ENCODE measurements at regions not wholly inside any gene's neighbourhood (a gene's known extent, or its start where the extent isn't known, plus 50 kb on each side); places are given as distances from the start of the nearest gene placed in this dataset.

DNA sequence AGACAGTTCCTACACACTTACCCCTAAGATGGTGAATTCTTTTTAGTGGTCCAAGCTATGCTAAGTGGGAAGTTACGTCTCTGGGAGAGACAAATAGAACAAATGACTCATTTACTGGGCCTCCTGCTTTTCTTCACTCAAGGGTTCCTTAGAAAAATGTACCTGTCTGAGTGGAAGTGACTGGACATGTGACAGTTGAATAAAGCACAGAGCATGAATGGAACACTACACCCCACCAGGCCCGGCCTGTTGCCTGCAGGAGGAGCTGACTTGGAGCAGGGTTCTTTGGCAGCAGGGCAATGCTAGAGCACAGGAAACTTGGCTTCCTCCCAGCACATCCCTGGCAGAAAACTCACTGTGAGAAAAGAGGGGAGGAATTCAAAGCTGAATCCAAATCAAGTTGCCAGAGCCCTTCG is 451.0 kb upstream of the SETBP1 start:
- Mint-ChIP-seq H3K27me3 (ENCODE audit: insufficient read depth, unreplicated experiment) (no peaks in the 10 kb centered on the region), H3K4me1 (ENCODE audit: insufficient read depth, unreplicated experiment) (no peaks in the 10 kb centered on the region), H3K27ac (ENCODE audit: low read depth, unreplicated experiment) (no peak overlapping the region), H3K4me3 (ENCODE audit: unreplicated experiment) (no peak overlapping the region), H3K9me3 (ENCODE audit: unreplicated experiment) (no peaks in the 10 kb centered on the region), H3K36me3 (ENCODE audit: insufficient read depth, unreplicated experiment) (no peaks in the 10 kb centered on the region)
- CTCF ChIA-PET: no interaction called here
- DNase-seq (ENCODE audit: unreplicated experiment): peak; percentile 61
- TF ChIP-seq, protein P1, sequence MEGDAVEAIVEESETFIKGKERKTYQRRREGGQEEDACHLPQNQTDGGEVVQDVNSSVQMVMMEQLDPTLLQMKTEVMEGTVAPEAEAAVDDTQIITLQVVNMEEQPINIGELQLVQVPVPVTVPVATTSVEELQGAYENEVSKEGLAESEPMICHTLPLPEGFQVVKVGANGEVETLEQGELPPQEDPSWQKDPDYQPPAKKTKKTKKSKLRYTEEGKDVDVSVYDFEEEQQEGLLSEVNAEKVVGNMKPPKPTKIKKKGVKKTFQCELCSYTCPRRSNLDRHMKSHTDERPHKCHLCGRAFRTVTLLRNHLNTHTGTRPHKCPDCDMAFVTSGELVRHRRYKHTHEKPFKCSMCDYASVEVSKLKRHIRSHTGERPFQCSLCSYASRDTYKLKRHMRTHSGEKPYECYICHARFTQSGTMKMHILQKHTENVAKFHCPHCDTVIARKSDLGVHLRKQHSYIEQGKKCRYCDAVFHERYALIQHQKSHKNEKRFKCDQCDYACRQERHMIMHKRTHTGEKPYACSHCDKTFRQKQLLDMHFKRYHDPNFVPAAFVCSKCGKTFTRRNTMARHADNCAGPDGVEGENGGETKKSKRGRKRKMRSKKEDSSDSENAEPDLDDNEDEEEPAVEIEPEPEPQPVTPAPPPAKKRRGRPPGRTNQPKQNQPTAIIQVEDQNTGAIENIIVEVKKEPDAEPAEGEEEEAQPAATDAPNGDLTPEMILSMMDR (IDR thresholded peaks at IDR 0.05; ENCODE audit: unreplicated experiment): no peak
- intact Hi-C loops (cut with micrococcal nuclease): no loop called here
- POLR2A ChIA-PET: no interaction called here
- BruUV-seq (replicated peaks): no TSS peak

DNA sequence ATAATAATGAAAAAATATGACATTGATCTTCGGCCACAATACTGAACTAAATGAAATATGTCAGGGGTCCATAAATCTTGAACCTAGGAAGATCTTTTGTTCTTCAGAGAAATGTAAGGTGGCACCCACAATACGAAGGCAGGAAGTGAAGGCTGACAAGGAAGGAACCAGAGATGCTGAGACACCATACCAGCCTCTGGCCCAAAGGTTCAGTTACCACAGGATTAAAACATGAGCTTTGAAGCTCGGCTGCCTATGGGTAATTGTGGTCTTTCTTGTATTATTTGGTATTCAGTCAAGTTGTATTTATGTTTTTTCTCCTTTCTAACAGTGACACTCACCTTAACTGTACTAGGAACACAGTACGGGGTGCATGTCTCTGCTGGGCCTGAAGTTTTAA is 448.8 kb upstream of the SETBP1 start:
- BruUV-seq (replicated peaks): no TSS peak
- DNase-seq (ENCODE audit: unreplicated experiment): no peak
- H3K4me3 Mint-ChIP-seq (ENCODE audit: unreplicated experiment): no peak overlapping the region
- CTCF ChIA-PET: no interaction called here
- H3K27me3 Mint-ChIP-seq (ENCODE audit: insufficient read depth, unreplicated experiment): no peaks in the 10 kb centered on the region
- TF ChIP-seq, protein P1 (IDR thresholded peaks at IDR 0.05; ENCODE audit: unreplicated experiment): no peak
- intact Hi-C loops (cut with micrococcal nuclease): no loop called here
- POLR2A ChIA-PET: interaction anchor here (0.6 to 1.2 kb wide), 2 partner anchors 9 to 1206 kb away, joined by 3 read pairs; no protein-coding TSS in a partner anchor
- H3K4me1 Mint-ChIP-seq (ENCODE audit: insufficient read depth, unreplicated experiment): no peaks in the 10 kb centered on the region
- H3K9me3 Mint-ChIP-seq (ENCODE audit: unreplicated experiment): no peaks in the 10 kb centered on the region
- H3K36me3 Mint-ChIP-seq (ENCODE audit: insufficient read depth, unreplicated experiment): no peaks in the 10 kb centered on the region
- no peak overlapping the region for H3K27ac Mint-ChIP-seq (ENCODE audit: low read depth, unreplicated experiment)

DNA sequence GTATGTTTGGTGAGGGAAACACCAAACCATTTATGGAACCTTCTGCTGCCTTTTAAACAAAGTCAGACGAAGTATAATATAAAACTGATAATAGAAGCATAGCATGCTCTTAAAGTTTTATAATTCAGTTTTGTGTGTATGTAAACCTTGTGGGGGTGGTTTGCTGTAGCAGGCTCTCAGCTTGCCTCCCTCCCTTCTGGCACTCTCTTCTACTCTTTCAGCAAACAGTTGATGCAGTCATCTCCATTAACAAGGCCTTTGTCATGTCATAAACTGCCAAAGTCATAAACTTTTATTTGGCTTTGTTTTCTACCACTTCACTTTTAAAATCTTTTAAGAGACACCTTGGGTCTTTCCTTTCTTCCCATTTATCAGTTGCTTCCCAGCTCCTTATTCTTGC is 448.2 kb upstream of the SETBP1 start:
- intact Hi-C loops (cut with micrococcal nuclease): no loop called here
- H3K4me1 Mint-ChIP-seq (ENCODE audit: insufficient read depth, unreplicated experiment): no peaks in the 10 kb centered on the region
- no peaks in the 10 kb centered on the region for H3K36me3 Mint-ChIP-seq (ENCODE audit: insufficient read depth, unreplicated experiment)
- H3K4me3 Mint-ChIP-seq (ENCODE audit: unreplicated experiment): no peak overlapping the region
- H3K9me3 Mint-ChIP-seq (ENCODE audit: unreplicated experiment): no peaks in the 10 kb centered on the region
- TF ChIP-seq, protein P1 (IDR thresholded peaks at IDR 0.05; ENCODE audit: unreplicated experiment): no peak
- CTCF ChIA-PET: interaction anchor here (0.9 kb wide), 1 partner anchor 78 kb away, joined by 3 read pairs; no protein-coding TSS in a partner anchor
- no peak overlapping the region for H3K27ac Mint-ChIP-seq (ENCODE audit: low read depth, unreplicated experiment)
- POLR2A ChIA-PET: no interaction called here
- no peaks in the 10 kb centered on the region for H3K27me3 Mint-ChIP-seq (ENCODE audit: insufficient read depth, unreplicated experiment)
- no TSS peak for BruUV-seq (replicated peaks)
- DNase-seq (ENCODE audit: unreplicated experiment): no peak

DNA sequence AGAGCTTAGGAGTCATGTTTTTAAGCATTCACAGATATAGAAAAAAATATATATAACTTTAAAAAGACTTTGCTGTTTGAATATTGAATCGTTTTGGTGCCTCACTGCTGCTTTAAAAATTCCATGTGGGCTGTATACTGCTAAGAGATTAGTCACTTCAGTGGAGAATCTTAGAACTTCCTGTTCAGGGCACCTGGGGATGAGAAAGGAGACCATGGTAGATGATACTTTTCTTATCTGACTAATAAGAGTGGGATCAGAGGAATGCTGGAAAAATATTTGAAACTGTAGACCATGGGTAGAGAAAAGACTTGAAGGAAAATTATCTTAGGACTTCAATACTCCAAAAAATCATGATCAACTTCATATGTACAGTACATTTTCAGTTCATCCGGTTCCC is 442.2 kb upstream of the SETBP1 start:
- DNase-seq (ENCODE audit: unreplicated experiment): no peak
- BruUV-seq (replicated peaks): no TSS peak

More for the DNA sequence above, 442.2 kb upstream of the SETBP1 start:
- Mint-ChIP-seq H3K9me3 (ENCODE audit: unreplicated experiment) (no peaks in the 10 kb centered on the region), H3K27me3 (ENCODE audit: insufficient read depth, unreplicated experiment) (peaks cover 16% of the 10 kb centered on the region), H3K4me3 (ENCODE audit: unreplicated experiment) (no peak overlapping the region), H3K36me3 (ENCODE audit: insufficient read depth, unreplicated experiment) (no peaks in the 10 kb centered on the region), H3K27ac (ENCODE audit: low read depth, unreplicated experiment) (no peak overlapping the region), H3K4me1 (ENCODE audit: insufficient read depth, unreplicated experiment) (no peaks in the 10 kb centered on the region)
- ChIA-PET CTCF (no interaction called here), POLR2A (no interaction called here)
- intact Hi-C loops (cut with micrococcal nuclease): no loop called here
- TF ChIP-seq, protein P1 (IDR thresholded peaks at IDR 0.05; ENCODE audit: unreplicated experiment): no peak
